Ovary (tissue), 7 donors: ENCODE measurements at regions not wholly inside any gene's neighbourhood (a gene's known extent, or its start where the extent isn't known, plus 50 kb on each side); places are given as distances from the start of the nearest gene placed in this dataset.

Source experiments
- DNase-seq, 5 donors: peaks; one replicate each; pipeline ENCODE4 v3.0.0-alpha.2; 2019 to 2020
- H3K27ac ChIP-seq, 2 donors: fragments of 200-600 bp; one replicate each; pipeline versions ENCODE4 v1.5.1 to v1.8.0; 2019 to 2022
- H3K27me3 ChIP-seq: fragments of 200-600 bp; one replicate; pipeline ENCODE4 v1.8.0; 2022
- H3K36me3 ChIP-seq: fragments of 200-600 bp; sonication (generic); one replicate; pipeline ENCODE4 v1.5.1; 2019
- H3K4me1 ChIP-seq: one replicate; pipeline ENCODE4 v1.8.1; 2013; ENCODE audit warnings: mild to moderate bottlenecking, moderate library complexity; ENCODE audit not compliant: insufficient read depth
- H3K4me3 ChIP-seq: fragments of 200-600 bp; sonication (generic); one replicate; pipeline ENCODE4 v1.5.1; 2017
- H3K9me3 ChIP-seq, 2 donors: fragments of 200-600 bp in 1 of 2; sonication (generic) in 1 of 2; one replicate each; pipeline versions ENCODE4 v1.5.1 to v1.8.1; 2013 to 2019; ENCODE audit warnings: mild to moderate bottlenecking in 1 of 2, moderate library complexity in 1 of 2
- CTCF ChIP-seq, 3 donors: fragments of 450-650 bp in 2 of 3; fragments of 200-600 bp in 1 of 3; IDR thresholded peaks; one replicate each; pipeline versions ENCODE4 v1.5.1 to v1.8.0; 2016 to 2022; ENCODE audit warnings: antibody characterized with exemption in 3 of 3, mild to moderate bottlenecking in 1 of 3
- EP300 ChIP-seq: sonication (generic); formaldehyde crosslinking; IDR thresholded peaks from one replicate; pipeline ENCODE4 v1.6.1; 2017; ENCODE audit warnings: antibody characterized with exemption
- POLR2A ChIP-seq: fragments of 450-650 bp; IDR thresholded peaks from one replicate; pipeline ENCODE4 v1.6.1; 2017; ENCODE audit warnings: antibody characterized with exemption, mild to moderate bottlenecking, moderate library complexity
- WGBS, 3 donors: extraction: QIAGEN DNeasy Blood & Tissue Kit in 1 of 3; methylation state at CpG; one replicate each; pipeline versions ENCODE4 v1.1.5 to v1.1.7; 2013 to 2017; 5-methylcytosine and 5-hydroxymethylcytosine counted together
- intact Hi-C, 4 donors: fragments of 100-400 bp; cut with DNase I; formaldehyde crosslinking; loops; one replicate each; pipeline versions ENCODE4 v1.11.0 to v1.15.1; 2022 to 2023
- donor health status: DM: no; HTN: no; CAD: no; lungs with moderate emphysema.
- donor health status: DM: no; HTN: no; CAD: no.
- donor health status: Bipolar disorder and iron deficiency.
- donor health status: DM: no; HTN: no; CAD: no.
- donor health status: DM: yes; HTN: yes; CAD: no.

- no peaks in the 10 kb centered on the region for H3K4me1 ChIP-seq
- DNase-seq: no peak
- no peak for TF ChIP-seq CTCF (IDR thresholded peaks at IDR 0.05)
- no peak for TF ChIP-seq POLR2A
- TF ChIP-seq EP300: no peak
- no peaks in the 10 kb centered on the region for H3K27me3 ChIP-seq
- WGBS, 3 donors: 52 to 63% (median 59%) methylated on average over 3 of the region's 3 CpGs
- H3K27ac ChIP-seq: no peak overlapping the region
- intact Hi-C loops: no loop called here
- no peaks in the 10 kb centered on the region for H3K36me3 ChIP-seq
- H3K9me3 ChIP-seq: no peaks in the 10 kb centered on the region
- H3K4me3 ChIP-seq: no peak overlapping the region
These were observed 421.9 kb upstream of the PCDH9 start for GRCh38 chr13:67651908-67652465.

- TF ChIP-seq CTCF (IDR thresholded peaks at IDR 0.05): no peak
- no peak for TF ChIP-seq POLR2A
- TF ChIP-seq EP300: no peak
- Histone ChIP-seq H3K9me3 (no peaks in the 10 kb centered on the region), H3K27ac (no peak overlapping the region), H3K36me3 (no peaks in the 10 kb centered on the region), H3K4me1 (no peaks in the 10 kb centered on the region), H3K4me3 (no peak overlapping the region), H3K27me3 (no peaks in the 10 kb centered on the region)
- intact Hi-C loops: no loop called here
- no peak for DNase-seq
- 92 to 96% (median 96%) methylated on average over 1 of the region's 1 CpG for WGBS, 3 donors
These were observed 420.3 kb upstream of the PCDH9 start for GRCh38 chr13:67650471-67650870.

GRCh38 chr13:67645874-67646467 lies 415.8 kb upstream of the PCDH9 start:
- Histone ChIP-seq H3K9me3 (no peaks in the 10 kb centered on the region), H3K27ac (no peak overlapping the region), H3K27me3 (no peaks in the 10 kb centered on the region), H3K36me3 (no peaks in the 10 kb centered on the region), H3K4me1 (no peaks in the 10 kb centered on the region), H3K4me3 (no peak overlapping the region)
- DNase-seq: no peak
- intact Hi-C loops: no loop called here
- WGBS, 3 donors: 73 to 80% (median 74%) methylated on average over 4 of the region's 4 CpGs
- TF ChIP-seq CTCF (IDR thresholded peaks at IDR 0.05) (no peak), POLR2A (no peak), EP300 (no peak)

GRCh38 chr13:67643516-67644055 lies 413.4 kb upstream of the PCDH9 start:
- H3K4me1 ChIP-seq: no peaks in the 10 kb centered on the region
- no peak overlapping the region for H3K27ac ChIP-seq
- intact Hi-C loops: no loop called here
- WGBS, 3 donors: 49 to 72% (median 55%) methylated on average over 1 of the region's 1 CpG
- DNase-seq: no peak
- no peak for TF ChIP-seq EP300
- TF ChIP-seq CTCF (IDR thresholded peaks at IDR 0.05): no peak
- no peaks in the 10 kb centered on the region for H3K27me3 ChIP-seq
- no peak overlapping the region for H3K4me3 ChIP-seq
- no peaks in the 10 kb centered on the region for H3K9me3 ChIP-seq
- H3K36me3 ChIP-seq: no peaks in the 10 kb centered on the region
